Neuronal stem cell (in vitro differentiated cells): ENCODE measurements at regions not wholly inside any gene's neighbourhood (a gene's known extent, or its start where the extent isn't known, plus 50 kb on each side); places are given as distances from the start of the nearest gene placed in this dataset.
"Not testable (repeated sequence)": the region's sequence is repeated elsewhere in the genome, so short reads cannot be mapped to it uniquely, and the experiment has no call there.

ENCODE experiments used
- DNase-seq: peaks from one replicate; pipeline ENCODE4 v3.0.0-alpha.2; 2013; ENCODE audit warnings: low spot score
- H2AFZ ChIP-seq: one replicate; pipeline ENCODE4 v1.6.1; 2013; ENCODE audit warnings: mild to moderate bottlenecking, low read length, inconsistent platforms
- H2AK5ac ChIP-seq: 2 replicates; pipeline ENCODE4 v1.6.1; 2013; ENCODE audit warnings: low read depth, mild to moderate bottlenecking, inconsistent platforms, low read length, moderate library complexity, mixed read lengths
- H2BK120ac ChIP-seq: 2 replicates; pipeline ENCODE4 v1.6.1; 2013; ENCODE audit warnings: low read depth, mild to moderate bottlenecking, inconsistent platforms, low read length, moderate library complexity, mixed read lengths
- H2BK12ac ChIP-seq: one replicate; pipeline ENCODE4 v1.6.1; 2013; ENCODE audit warnings: low read length, inconsistent platforms
- H2BK15ac ChIP-seq: 2 replicates; pipeline ENCODE4 v1.6.1; 2013; ENCODE audit warnings: mild to moderate bottlenecking, low read length, inconsistent platforms, mixed read lengths
- H2BK5ac ChIP-seq: one replicate; pipeline ENCODE4 v1.6.1; 2013; ENCODE audit warnings: inconsistent platforms, mild to moderate bottlenecking, low read length, moderate library complexity
- H3K14ac ChIP-seq: one replicate; pipeline ENCODE4 v1.6.1; 2013; ENCODE audit warnings: low read length, inconsistent platforms
- H3K18ac ChIP-seq: 2 replicates; pipeline ENCODE4 v1.6.1; 2013; ENCODE audit warnings: low read length, inconsistent platforms
- H3K23ac ChIP-seq: 2 replicates; pipeline ENCODE4 v1.6.1; 2013; ENCODE audit warnings: low read depth, mild to moderate bottlenecking, mixed read lengths, low read length, inconsistent platforms; ENCODE audit not compliant: poor library complexity
- H3K27ac ChIP-seq: replicated peaks from 3 replicates; pipeline ENCODE4 v1.5.1; 2013; ENCODE audit warnings: low read length, inconsistent platforms
- H3K27me3 ChIP-seq, 3 experiments: 2 replicates each; pipeline ENCODE4 v1.6.1; 2013; ENCODE audit warnings: low read length in 3 of 3, mild to moderate bottlenecking in 2 of 3, inconsistent platforms in 1 of 3, low read depth in 1 of 3, mixed read lengths in 1 of 3, moderate library complexity in 1 of 3; ENCODE audit not compliant: control insufficient read depth in 3 of 3, insufficient read depth in 3 of 3
- H3K36me3 ChIP-seq, 2 donors: replicated peaks in 1 of 2; 2 replicates each; pipeline ENCODE4 v1.6.1; 2013; ENCODE audit warnings: low read length in 2 of 2; ENCODE audit not compliant: control insufficient read depth in 2 of 2, insufficient read depth in 2 of 2
- H3K4ac ChIP-seq: 2 replicates; pipeline ENCODE4 v1.6.1; 2013; ENCODE audit warnings: inconsistent platforms, mild to moderate bottlenecking, low read length, moderate library complexity
- H3K4me1 ChIP-seq, 2 donors: 1 replicate in 1 of 2; 2 replicates in 1 of 2; pipeline ENCODE4 v1.6.1; 2013; ENCODE audit warnings: low read length in 2 of 2, low read depth in 1 of 2; ENCODE audit not compliant: control insufficient read depth in 2 of 2, insufficient read depth in 1 of 2
- H3K4me2 ChIP-seq: one replicate; pipeline ENCODE4 v1.6.1; 2013; ENCODE audit warnings: mild to moderate bottlenecking, low read length, inconsistent platforms; ENCODE audit not compliant: insufficient read depth, poor library complexity, severe bottlenecking
- H3K4me3 ChIP-seq, 2 donors: 2 replicates each; pipeline ENCODE4 v1.5.1; 2013; ENCODE audit warnings: low read length in 2 of 2, mild to moderate bottlenecking in 2 of 2, inconsistent platforms in 1 of 2, moderate library complexity in 1 of 2
- H3K79me1 ChIP-seq: one replicate; pipeline ENCODE4 v1.6.1; 2013; ENCODE audit warnings: low read depth, mild to moderate bottlenecking, inconsistent platforms, low read length, moderate library complexity
- H3K9ac ChIP-seq: one replicate; pipeline ENCODE4 v1.6.1; 2013; ENCODE audit warnings: mild to moderate bottlenecking, low read depth, low read length, inconsistent platforms; ENCODE audit not compliant: poor library complexity
- H3K9me3 ChIP-seq, 2 donors: replicated peaks in 1 of 2; 2 replicates each; pipeline versions ENCODE3 to v1.6.1; 2013; ENCODE audit warnings: low read length in 2 of 2, mild to moderate bottlenecking in 2 of 2, inconsistent platforms in 1 of 2, low read depth in 1 of 2, mixed read lengths in 1 of 2, moderate library complexity in 1 of 2; ENCODE audit not compliant: control insufficient read depth in 2 of 2, insufficient read depth in 1 of 2
- H4K8ac ChIP-seq: one replicate; pipeline ENCODE4 v1.6.1; 2013; ENCODE audit warnings: low read depth, mild to moderate bottlenecking, inconsistent platforms, low read length, moderate library complexity
- H4K91ac ChIP-seq: one replicate; pipeline ENCODE4 v1.6.1; 2013; ENCODE audit warnings: low read length, low read depth, mild to moderate bottlenecking, inconsistent platforms; ENCODE audit not compliant: poor library complexity
- WGBS, 2 donors: extraction: QIAGEN DNeasy Blood & Tissue Kit; methylation state at CpG; one replicate each; pipeline ENCODE4 v1.1.7; 2013; ENCODE audit warnings: missing lambda C conversion rate in 2 of 2, mixed read lengths in 1 of 2; ENCODE audit not compliant: insufficient read length in 2 of 2, insufficient replicate concordance in 1 of 2; ENCODE audit errors: extremely low coverage in 2 of 2; 5-methylcytosine and 5-hydroxymethylcytosine counted together

DNA sequence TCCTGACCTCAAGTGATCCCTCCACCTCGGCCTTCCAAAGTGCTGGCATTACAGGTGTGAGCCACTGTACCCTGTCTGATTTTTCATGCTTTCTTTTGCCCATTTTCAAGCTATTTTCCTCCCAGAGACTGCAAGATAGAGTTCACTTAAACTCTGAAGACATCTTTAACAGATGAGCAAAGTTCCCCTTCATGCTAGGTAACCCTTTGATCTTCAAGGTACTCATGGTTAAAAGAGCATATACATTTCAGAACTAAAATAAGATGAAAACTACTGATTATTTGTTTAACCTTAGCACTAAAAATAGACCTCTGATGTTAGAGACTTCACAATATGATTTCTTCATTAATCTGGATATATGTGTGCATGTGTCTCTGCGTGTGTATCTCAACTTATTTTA lies 128.4 kb downstream of the SPATA31A1 start:
- not testable (repeated sequence) for H3K27ac ChIP-seq, H3K18ac ChIP-seq, DNase-seq, H2AK5ac ChIP-seq, H2AFZ ChIP-seq, H4K8ac ChIP-seq, H3K9me3 ChIP-seq, H3K14ac ChIP-seq, H3K79me1 ChIP-seq, H3K4me2 ChIP-seq, H3K4me3 ChIP-seq, H2BK12ac ChIP-seq, H3K4me1 ChIP-seq, H3K36me3 ChIP-seq, H3K27me3 ChIP-seq, H2BK15ac ChIP-seq, H2BK5ac ChIP-seq, H4K91ac ChIP-seq, H3K4ac ChIP-seq, H3K23ac ChIP-seq, H3K9ac ChIP-seq, H2BK120ac ChIP-seq
- WGBS, 2 donors = no CpG with 5 or more reads among the region's 2 CpGs

DNA sequence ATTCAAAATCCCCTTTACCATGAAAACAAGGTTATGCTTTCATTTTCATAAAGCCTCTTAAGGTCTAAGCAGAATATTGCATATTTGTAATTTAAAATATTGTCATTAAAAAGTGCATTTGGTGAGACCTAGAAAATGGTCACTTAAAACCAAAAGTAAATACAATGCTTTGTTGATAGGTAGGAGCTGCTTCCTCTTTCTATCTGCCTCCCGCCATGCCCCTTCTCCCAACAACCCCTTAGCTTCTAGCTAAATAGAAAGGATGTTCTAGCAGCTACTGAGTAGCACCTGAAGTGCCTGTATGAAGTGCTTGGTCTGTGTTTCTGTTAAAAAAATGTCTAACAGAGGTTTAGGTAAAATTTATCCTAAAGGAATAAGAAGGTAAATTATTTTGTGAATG lies 128.8 kb downstream of the SPATA31A1 start:
- H3K27ac ChIP-seq, H3K18ac ChIP-seq, H3K27me3 ChIP-seq, H2BK15ac ChIP-seq, H3K4me1 ChIP-seq, H3K4me3 ChIP-seq, H2BK12ac ChIP-seq, H3K23ac ChIP-seq, H3K14ac ChIP-seq, H3K9ac ChIP-seq, H2AFZ ChIP-seq, H4K91ac ChIP-seq, H2BK120ac ChIP-seq, H3K36me3 ChIP-seq, H2AK5ac ChIP-seq, H3K4ac ChIP-seq, H2BK5ac ChIP-seq, H3K79me1 ChIP-seq, DNase-seq, H3K9me3 ChIP-seq, H4K8ac ChIP-seq, H3K4me2 ChIP-seq: not testable (repeated sequence)
- WGBS, 2 donors = no CpG with 5 or more reads among the region's 1 CpG

DNA sequence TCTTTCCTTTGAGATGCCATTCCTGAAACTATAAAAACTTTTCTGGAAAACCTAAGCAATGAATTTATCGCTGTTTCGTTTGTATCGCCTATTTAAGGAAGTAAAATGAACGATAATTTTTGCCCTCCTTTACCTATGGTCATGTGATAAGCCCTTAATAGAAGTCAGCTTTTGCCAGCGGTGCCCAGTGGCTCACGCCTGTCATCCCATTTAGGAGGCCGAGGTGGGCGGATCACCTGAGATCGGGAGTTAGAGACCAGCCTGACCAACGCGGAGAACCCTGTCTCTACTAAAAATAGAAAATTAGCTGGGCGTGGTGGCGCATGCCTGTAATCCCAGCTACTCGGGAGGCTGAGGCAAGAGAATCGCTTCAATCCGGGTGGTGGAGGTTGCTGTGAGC lies 132.0 kb downstream of the SPATA31A1 start:
- not testable (repeated sequence) for H2BK15ac ChIP-seq, H4K8ac ChIP-seq, H2BK120ac ChIP-seq, H3K27ac ChIP-seq, H3K9me3 ChIP-seq, H3K18ac ChIP-seq, H2AFZ ChIP-seq, H3K36me3 ChIP-seq, H3K27me3 ChIP-seq, H3K9ac ChIP-seq, H2BK12ac ChIP-seq, H3K4ac ChIP-seq, H3K4me1 ChIP-seq, H3K79me1 ChIP-seq, DNase-seq, H2AK5ac ChIP-seq, H3K4me3 ChIP-seq, H4K91ac ChIP-seq, H3K4me2 ChIP-seq, H3K14ac ChIP-seq, H3K23ac ChIP-seq, H2BK5ac ChIP-seq
- no CpG with 5 or more reads among the region's 16 CpGs for WGBS, 2 donors

DNA sequence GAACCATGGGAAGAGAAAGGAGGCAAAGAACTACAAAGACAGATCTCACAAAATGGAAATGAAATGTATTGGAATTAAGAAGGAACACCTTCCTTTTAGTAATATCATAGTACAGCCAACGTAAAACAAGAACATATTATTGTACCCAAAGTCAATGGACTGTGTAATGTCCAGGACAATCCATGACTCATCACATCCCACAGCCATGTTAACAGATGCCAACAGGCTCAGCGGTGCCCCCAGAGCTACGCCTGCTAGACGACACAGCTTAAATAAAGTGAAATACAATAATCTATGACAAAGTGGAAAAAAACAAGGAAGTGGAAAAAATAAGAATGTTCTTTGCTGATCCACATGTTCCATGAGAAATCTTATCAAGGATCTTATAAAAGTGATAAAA lies 140.8 kb downstream of the SPATA31A1 start:
- not testable (repeated sequence) for H4K8ac ChIP-seq, DNase-seq, H3K4me1 ChIP-seq, H4K91ac ChIP-seq, H3K9ac ChIP-seq, H3K4me2 ChIP-seq, H3K27ac ChIP-seq, H3K36me3 ChIP-seq, H3K18ac ChIP-seq, H3K23ac ChIP-seq, H2BK120ac ChIP-seq, H2AFZ ChIP-seq, H2AK5ac ChIP-seq, H3K9me3 ChIP-seq, H3K14ac ChIP-seq, H3K4me3 ChIP-seq, H3K4ac ChIP-seq, H2BK5ac ChIP-seq, H3K27me3 ChIP-seq, H2BK15ac ChIP-seq, H2BK12ac ChIP-seq, H3K79me1 ChIP-seq
- no CpG with 5 or more reads among the region's 4 CpGs for WGBS, 2 donors
